Spleen (tissue), 7 donors: ENCODE measurements at regions not wholly inside any gene's neighbourhood (a gene's known extent, or its start where the extent isn't known, plus 50 kb on each side); places are given as distances from the start of the nearest gene placed in this dataset.

Experiments used
- CTCF ChIP-seq, 11 experiments: fragments of 200-600 bp in 7 of 11; fragments of 450-650 bp in 4 of 11; sonication (generic) in 4 of 11; IDR thresholded peaks in 8 of 11; conservative IDR thresholded peaks in 3 of 11; 1 replicate in 7 of 11; 2 replicates in 4 of 11; pipeline versions ENCODE4 v1.4.0 to v1.8.0; 2016 to 2021; ENCODE audit warnings: antibody characterized with exemption in 11 of 11, inconsistent platforms in 4 of 11, mild to moderate bottlenecking in 1 of 11
- POLR2A ChIP-seq, 3 donors: fragments of 450-650 bp; IDR thresholded peaks; one replicate each; pipeline ENCODE4 v1.5.1; 2017; ENCODE audit warnings: antibody characterized with exemption in 3 of 3, mild to moderate bottlenecking in 1 of 3
- donor health status: DM: no; HTN: no; CAD: no; lungs with moderate emphysema.
- donor health status: DM: no; HTN: no; CAD: no.
- donor health status: DM: no; HTN: no; CAD: no.

GRCh38 chr12:115609347-115609746, 668.1 kb downstream of the MED13L start:
- no peak for TF ChIP-seq CTCF (IDR thresholded peaks at IDR 0.05 in 8 of 11, conservative IDR thresholded peaks at IDR 0.05 in 3 of 11)
- no peak for TF ChIP-seq POLR2A (IDR thresholded peaks at IDR 0.05)
